ENCODE measurements at regions not wholly inside any gene's neighbourhood (a gene's known extent, or its start where the extent isn't known, plus 50 kb on each side); places are given as distances from the start of the nearest gene placed in this dataset.

DNA sequence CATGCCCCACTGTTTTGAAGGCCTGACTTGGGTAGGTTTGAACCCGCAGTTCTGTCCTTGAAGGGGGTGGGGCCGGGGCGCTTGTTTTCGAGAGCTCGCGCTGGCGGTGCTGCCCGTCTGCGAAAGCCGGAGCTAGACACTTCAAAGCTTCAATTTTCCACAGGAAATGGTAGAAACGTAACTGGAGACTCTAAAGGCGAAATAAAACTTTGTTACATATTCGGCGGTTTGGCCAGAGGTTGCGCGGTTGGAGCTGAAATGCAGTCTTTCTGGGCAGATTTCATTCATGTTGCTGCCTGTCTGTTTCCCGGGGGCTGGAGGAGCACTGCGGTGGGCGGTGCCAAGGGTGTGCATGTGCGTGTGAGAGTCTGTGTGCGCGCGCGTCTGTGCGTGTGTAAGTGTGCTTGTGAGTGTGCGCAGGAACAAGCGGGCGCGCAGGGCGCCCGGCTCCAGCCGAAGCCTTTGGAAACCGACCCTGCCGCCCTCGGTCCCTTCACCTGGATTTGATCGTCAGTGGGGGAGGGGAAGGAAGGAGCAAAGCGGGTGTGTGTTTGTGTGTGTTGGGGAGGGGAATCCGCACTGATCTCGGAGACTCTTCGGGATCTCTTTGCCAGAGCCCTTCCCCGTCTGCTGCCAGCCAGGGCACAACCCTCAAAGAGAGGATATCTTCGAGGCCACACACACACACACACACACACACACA, 227.7 kb upstream of the CRY1 start:
- DNase-seq (ENCODE audit: low read depth), result peak; percentile 57

DNA sequence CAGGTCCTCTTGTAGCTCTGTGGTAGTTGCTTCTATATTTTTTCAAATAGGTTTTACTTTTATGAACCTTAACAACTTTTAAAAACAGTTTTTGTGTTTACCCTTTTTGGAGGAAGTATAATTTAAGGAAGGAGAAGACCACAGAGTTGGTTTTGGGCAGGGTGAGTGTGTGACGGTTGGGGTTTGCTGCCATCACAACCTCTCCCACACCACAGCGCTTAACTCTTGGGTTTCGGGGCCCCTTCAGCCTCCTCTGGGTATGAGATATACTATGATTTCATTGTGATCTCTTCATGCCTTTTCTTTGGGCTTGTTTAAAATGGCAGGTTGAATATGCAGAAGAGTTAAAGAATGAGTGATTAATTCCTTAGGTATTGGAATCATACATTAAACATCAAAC, 228.7 kb upstream of the CRY1 start:
- no peak for DNase-seq (ENCODE audit: low read depth)

DNA sequence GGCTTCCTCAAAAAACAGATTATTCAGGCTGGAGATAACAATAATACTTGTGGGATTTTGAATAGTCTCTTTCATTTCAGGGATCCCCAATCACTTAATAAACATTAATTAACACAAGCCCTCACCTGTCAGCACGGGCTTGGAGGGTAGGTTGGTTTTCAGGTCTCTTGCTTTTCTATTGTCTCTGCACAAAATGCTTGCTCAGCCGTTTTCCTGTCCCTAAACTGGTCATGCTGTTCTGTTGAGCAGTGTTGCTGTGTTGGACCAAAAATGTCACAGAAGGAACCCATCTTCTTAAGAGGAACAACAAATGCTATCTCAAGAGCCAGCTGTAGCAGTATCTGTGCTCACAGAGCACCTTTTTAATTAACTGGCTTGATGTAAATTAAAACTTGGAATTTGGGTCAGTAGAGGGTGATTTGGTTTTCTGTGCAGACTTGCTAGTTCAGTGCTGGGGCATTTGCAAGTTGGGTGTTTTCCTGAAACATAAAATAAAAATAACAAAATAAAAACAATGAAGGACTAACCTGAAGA, 231.8 kb upstream of the CRY1 start:
- no peak for DNase-seq (ENCODE audit: low read depth)

DNA sequence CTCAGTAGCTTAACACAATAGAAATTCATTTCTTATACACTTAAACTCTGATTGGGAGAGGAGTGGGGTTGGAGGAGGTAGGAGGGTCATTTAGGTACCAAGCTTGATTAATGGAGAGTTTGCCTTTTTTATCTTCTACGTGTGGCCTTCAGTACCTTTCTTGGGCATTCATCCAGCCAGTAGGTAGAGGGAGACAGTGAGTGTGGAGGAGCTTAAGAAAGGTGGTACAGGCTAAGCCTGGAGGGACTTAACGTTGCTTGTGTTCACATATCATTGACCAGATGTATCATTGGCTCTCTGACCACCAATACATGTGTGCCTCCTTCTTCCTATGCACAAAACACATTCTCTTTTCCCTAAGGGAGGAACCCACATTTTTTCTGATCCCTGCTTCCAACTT, 232.9 kb upstream of the CRY1 start:
- DNase-seq (ENCODE audit: low read depth), result no peak

DNA sequence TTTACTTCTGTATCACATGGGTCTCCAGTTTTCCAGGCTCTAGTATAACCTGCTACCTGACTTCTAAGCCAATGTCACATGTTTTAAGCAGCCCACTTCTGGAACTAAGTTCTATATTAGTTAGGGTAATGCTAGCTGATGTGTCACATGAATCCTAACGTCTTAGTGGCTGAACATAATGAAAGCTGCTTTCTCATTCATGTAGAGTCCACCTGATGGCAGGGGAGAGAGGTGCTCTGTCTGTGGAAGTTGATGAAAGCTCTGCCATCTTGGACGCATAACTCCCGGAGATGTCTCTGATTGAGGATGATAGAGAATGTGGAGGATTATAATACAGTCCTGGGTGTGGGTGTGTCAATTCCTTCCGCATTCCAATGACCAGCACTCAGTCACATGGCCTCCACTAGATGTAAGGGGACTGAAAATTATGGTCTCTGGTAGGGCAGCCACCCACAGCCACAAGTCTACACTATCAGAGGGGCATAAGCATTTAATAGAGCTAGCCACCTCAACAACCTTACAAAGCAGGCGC, 234.4 kb upstream of the CRY1 start:
- DNase-seq (ENCODE audit: low read depth), result no peak

DNA sequence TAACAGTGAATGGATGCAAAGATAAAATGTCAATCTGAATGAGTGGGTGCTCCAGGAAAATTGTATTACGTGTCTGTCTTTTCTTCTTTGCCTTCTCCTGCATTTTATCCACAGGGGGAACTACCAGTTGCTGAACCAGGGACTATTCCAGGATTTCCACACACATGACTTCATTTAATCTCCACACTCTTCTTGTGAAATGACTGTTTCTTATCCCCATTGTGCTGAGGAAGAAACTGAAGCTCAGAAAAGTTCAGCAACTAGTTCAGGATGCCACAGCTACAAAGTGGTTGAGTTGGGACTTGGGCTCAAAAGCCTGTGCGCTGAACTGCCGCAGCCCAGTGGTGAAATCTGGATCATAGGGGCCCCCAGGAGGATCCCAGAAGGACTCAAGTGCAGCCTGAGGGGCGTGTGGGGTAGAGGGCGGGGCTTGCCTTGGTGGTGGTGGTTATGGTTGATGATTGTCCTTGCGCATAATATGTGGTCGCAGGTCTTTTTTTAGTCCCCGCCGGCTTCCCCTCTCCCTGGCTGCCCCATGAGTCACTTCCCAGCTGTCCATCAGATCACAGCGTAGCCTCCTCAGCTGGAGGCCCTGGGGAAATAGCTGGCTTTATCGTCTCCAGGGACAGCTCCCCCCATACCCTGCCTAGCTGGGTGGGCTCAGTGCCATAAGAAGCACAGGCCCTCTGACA, 235.2 kb upstream of the CRY1 start:
- no peak for DNase-seq (ENCODE audit: low read depth)

DNA sequence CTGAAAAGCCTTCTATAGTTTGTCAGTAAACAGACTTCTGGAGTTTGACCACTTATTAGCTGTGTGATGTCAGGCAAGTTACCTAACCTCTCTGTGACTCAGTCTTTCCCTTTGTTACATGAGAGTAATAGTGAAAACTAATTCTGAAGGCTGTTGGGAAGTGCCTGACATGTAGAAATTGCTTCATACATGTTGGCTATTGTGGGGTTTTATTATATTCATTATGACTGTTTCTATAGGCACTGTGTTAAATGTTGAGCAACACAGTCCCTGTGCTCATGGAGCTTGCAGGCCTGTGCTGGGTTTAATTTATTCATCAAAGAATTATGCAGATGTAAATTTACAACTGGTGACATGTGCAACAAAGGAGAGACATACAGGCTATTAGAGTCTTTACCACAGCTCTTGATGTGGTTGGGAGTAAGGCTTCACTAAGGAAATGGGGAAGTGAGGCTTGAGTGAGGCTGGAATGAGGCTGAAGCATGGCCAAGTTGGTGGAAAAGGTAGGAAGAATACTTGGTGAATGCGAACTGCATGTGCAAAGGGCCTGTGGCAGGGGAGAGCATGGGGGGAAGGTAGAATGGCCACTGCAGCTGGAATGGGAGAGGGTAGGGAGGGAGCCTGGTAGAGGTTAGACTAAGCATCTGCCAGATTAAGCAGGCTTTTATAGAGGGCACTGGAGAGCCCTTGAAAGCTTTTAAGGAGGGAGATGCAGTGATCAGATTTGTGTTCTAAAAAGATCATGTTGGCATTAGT, 236.4 kb upstream of the CRY1 start:
- no peak for DNase-seq (ENCODE audit: low read depth)

DNA sequence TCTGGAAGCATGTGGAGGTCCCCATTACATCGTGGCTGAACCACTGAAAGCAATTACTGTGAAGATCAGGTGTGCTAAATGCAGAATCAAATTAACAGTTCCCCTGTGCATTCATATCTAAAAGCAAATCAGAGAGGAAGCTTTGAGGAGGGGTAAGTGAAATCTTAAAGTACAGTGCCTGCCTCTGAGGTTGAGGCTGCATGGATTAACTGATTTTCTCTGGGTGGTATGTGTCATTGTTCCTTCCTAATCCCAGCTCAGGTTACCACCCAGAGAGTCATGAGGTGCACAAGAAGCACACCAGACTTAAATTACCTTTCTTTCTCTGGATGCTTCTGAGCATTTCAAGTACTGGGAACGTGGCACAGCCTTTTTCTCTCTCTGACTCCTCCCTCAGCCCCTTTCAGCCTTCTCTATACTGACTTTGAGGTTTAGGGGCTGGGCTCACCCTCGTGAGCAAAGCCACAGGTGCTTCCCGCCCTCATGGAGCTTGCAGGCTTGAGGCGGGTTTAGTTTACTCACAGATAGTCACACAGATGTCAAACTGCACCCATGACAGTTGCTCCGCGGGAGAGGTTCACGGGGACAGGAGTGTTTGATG, 237.6 kb upstream of the CRY1 start:
- DNase-seq (ENCODE audit: low read depth), result no peak

DNA sequence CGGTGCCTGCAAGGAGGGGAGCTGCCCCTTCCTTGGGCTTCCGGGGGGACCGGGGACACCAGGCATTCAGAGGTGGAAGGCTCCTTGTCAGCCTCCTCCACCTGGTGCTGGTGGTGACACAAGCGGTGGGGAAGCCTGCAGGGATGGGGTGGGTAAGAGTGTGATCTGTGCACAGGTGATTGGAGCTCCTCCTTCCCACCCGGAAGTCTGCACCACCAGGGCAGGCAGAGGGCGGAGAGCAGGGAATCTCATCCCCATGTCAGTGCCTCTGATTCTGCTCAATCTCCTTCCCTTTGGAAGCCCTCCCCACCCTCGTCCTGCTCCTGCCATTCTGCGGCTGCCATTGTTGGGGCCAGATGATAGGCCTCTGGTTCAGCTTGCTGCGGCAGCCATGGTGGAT, 238.1 kb upstream of the CRY1 start:
- DNase-seq (ENCODE audit: low read depth), result no peak

DNA sequence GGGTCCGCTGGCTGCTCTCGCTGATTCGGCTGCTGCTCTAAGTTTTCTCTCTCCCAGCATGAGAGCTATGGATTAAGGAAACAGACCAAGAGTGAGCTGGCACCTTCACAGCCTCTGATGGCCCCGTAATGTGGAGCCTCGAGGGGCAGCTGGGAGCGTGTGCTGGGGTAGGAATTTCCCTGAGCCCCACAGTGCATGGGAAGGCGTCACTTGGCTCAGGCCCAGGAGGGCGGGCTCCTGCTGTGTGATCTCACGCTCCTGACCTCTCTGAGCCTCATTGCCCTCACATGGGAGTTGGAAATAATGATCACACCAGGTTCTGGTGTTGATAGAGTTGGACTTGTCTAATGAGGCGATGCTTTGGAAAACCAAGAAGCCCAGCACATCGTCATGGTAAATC, 238.6 kb upstream of the CRY1 start:
- DNase-seq (ENCODE audit: low read depth), result no peak

DNA sequence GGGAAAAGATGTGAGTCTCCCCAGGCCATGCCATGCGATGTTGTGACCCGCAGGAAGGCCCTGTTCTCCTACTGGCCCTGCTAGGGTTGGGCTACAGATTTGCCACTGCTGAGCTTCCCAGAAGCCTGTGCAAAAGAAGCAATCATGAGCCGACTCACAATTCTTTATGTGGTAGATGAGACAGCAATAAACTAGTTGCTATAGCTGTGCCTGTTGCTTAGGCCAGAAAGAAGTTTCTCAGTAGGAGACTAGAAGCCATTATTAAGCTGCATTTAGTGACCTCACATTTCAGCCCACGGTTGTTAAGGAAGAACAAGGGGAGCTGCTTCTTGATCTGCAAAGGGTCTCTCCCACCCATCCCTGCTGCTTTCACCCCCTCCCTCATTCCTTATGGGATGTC, 239.4 kb upstream of the CRY1 start:
- DNase-seq (ENCODE audit: low read depth), result no peak

DNA sequence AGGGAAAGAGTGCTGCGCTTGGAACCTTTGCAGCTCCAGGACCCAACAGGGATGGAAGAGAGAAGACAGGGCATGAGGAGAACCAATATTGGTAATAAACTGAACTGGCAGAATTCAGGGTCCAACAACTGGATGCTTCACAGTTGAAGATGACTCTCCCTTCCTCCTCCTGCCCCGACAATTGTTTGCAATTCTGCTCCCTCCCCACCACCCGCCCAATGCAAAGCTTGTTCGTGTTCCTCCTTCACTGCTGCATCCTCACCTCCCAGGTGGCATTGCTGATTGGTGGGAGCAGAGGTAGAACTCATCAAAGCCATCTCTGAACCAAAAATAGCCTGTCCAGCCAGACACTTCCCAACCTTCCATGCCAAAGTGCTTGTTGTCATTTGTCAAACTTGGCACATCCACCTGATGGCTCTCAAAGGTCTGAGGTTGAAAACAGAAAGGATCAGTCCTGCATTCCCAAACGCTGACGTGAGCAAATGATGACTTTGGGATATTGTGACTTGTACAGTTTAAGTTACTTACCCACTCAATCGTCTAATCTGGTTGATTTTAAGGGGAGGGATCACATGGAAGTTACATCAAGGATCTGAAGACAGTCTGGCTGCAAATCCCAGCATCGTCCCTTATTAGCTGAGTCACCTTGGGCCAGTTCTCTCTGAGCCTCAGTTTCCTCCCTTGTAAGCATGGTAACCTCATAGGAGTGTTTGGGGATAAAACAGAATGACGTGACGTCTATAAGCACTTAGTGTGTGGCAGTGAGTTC, 242.6 kb upstream of the CRY1 start:
- no peak for DNase-seq (ENCODE audit: low read depth)

DNA sequence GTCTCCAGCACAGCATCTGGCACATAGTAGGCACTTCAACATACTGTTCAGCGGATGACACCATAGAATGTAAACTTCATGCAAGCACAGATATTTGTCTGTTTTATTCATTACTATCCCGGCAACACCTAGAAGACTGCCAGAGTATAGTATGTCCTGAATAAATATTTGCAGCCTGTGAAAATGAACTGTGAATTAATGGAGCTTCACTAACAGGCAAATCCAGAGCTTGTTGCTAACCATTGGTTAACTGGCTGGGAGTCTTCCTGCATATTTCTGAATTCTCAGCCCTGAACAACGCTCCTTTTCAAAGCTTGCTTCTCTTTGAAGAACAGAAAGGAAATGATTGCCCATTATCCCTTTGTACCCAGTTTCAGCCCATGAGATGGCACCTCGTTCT, 243.3 kb upstream of the CRY1 start:
- no peak for DNase-seq (ENCODE audit: low read depth)

DNA sequence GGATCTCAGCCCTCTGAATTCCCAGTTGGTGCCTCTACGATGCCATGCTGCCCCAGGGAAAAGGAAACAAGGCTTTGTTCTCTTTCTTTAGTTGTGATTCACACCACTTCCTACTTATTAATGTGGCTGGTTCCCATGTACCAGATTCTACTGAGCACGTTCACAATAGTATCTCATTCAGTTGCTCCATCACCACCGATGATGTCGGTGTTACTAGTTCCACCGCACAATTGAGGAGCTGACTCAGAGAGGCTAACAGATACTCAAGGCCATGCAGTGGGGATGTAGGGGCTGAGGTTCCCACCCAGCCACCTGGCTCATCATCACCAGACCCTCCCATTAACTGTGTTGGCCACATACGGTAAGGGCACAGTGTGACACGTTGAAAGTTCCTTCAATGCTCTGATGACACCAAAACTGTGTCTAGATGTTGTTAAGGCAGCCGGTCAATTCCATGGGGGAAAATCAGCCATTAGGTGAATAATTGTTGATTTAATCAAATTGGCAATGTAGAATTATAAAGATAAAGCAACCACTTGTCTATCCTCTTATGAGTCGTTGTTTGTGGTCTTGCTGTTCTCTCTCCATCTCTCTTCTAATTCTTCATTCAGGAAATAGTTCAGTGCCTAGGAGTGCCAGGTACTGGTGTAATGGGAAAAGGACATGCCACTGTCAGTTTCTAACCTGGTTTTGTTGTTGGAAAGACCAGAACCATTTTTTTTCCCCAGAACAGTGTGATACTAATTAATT, 244.2 kb upstream of the CRY1 start:
- no peak for DNase-seq (ENCODE audit: low read depth)

DNA sequence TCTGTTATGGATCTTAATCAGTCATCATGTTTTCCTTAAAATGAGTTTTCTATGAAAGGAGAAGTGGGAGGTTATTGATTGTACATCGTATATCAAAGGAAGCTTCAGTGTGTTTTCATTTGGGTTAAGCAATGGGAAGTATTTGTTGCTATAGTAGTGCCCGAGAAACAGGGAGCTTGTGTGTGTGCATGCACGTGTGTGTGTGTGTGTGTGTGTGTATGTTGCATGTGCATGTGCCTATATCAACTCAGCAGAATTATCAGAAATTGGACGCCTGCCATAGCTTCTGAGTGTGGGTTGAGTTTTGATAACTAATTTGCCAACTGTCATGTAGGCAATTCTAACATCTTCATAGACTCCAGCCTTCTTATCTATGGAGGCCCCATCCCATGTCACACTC, 246.1 kb upstream of the CRY1 start:
- no peak for DNase-seq (ENCODE audit: low read depth)

DNA sequence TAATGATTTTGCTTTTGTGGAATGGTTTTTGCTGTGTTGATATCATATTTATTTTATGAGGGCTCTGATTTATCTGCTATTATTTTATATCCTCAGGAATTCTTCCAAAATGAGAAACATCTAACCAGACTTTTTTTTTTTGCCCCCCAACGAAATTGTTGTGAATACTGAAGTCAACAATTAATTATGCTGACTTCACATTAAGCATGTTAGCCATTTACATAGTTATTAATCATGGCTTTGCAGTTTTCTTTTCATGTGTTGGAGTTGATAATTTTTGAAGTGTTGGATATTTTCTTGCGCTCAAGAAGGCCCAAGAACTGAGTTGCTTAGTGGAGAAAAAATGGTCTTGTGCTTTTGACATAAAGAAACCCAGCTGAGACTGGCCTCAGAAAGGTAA, 246.6 kb upstream of the CRY1 start:
- no peak for DNase-seq (ENCODE audit: low read depth)

DNA sequence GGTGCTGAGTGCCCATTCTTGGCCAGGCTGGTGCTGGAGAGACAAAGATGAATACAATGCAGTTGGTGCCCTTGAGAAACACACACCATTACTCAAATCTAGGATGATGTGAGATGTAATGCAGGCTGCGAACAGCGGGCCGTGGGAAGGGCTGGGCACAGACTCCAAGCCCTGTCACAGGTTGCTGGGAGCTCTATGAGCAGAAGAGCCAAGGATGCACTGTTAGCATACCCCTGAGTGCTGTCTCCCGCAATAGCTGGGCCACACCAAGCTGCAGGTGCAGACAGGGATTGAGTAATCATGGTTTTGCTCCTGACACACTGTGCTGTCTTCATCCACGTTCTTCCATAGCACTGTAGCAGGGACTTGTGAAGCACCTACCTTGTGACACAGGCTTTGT, 247.5 kb upstream of the CRY1 start:
- DNase-seq (ENCODE audit: low read depth), result no peak

DNA sequence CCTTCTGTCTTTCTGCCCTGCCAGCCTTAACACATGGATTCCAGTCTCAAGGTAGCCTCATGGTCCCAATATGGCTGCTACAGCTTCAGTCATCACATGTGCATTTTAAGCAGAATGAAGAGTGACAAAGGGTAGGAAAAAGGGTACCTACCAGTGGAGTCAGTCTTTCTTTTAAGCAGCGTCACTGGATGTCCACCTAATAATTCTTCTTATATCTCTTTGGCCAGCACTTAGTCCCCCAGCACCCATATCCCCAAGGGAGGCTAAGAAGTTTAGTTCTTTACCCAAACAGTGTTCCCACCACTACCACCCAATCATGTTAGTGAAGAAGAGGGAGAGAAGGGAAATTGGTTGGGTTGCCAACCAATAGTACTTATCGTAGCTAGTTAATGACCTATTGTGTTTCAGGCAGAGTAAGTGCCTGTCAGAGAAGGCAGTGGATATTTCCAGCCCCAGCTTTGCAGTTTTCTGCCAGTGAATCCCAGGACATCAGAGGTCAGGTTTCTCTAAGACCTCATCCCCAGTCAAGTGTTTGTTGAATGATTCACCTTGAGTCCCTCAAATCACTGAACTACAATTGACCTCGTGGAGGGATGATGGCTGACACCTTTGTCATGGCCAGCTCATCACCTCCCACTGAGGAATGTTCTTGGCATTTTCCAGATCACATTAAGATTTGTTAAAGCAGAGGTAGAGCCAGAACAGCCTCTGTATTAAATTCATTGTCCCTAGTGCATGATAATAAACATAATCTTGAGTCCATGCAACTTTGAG, 250.9 kb upstream of the CRY1 start:
- DNase-seq (ENCODE audit: low read depth), result no peak

DNA sequence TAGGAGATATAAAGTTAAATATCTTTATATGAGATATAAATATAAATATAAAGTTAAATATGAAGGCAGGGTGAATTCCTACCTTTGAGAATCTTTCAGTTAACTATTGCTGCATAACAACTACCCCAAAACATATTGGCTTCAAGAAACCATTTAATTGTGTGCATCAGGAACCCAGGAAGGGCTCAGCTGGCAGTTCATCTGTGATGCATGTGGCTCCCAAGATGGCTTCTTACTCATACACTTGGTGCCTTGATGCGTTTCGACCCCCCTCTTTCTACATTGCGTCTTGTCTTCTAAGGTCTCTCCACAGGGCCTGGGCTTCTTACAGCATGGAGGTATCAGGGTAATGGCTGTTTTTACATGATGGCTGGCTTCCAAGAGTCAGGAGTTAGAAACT, 253.9 kb upstream of the CRY1 start:
- no peak for DNase-seq (ENCODE audit: low read depth)
